Transverse colon (tissue), 4 donors: ENCODE measurements at regions not wholly inside any gene's neighbourhood (a gene's known extent, or its start where the extent isn't known, plus 50 kb on each side); places are given as distances from the start of the nearest gene placed in this dataset.

Experiments used
- DNase-seq: peaks from one replicate; pipeline ENCODE4 v3.0.0-alpha.2; 2019
- H3K27ac ChIP-seq, 4 donors: fragments of 200-600 bp; sonication (generic); 2 replicates each; pipeline ENCODE4 v1.5.1; 2016 to 2018; ENCODE audit warnings: inconsistent platforms in 4 of 4
- H3K27me3 ChIP-seq: fragments of 200-600 bp; sonication (generic); 2 replicates; pipeline ENCODE4 v1.5.1; 2017; ENCODE audit warnings: inconsistent platforms
- H3K36me3 ChIP-seq, 4 donors: fragments of 200-600 bp; sonication (generic); 2 replicates each; pipeline ENCODE4 v1.5.1; 2017 to 2019; ENCODE audit warnings: inconsistent platforms in 4 of 4
- H3K4me1 ChIP-seq, 4 donors: fragments of 200-600 bp; sonication (generic); 2 replicates each; pipeline ENCODE4 v1.5.1; 2017 to 2020; ENCODE audit warnings: inconsistent platforms in 4 of 4
- H3K4me3 ChIP-seq, 4 donors: fragments of 200-600 bp; sonication (generic); 1 replicate in 1 of 4; 2 replicates in 3 of 4; pipeline versions ENCODE4 v1.5.1 to v1.6.1; 2017 to 2019; ENCODE audit warnings: inconsistent platforms in 4 of 4
- H3K9me3 ChIP-seq, 2 donors: fragments of 200-600 bp; sonication (generic); 2 replicates each; pipeline ENCODE4 v1.5.1; 2017 to 2019; ENCODE audit warnings: inconsistent platforms in 2 of 2
- EP300 ChIP-seq: sonication (generic); formaldehyde crosslinking; IDR thresholded peaks from one replicate; pipeline ENCODE4 v1.6.1; 2017; ENCODE audit warnings: antibody characterized with exemption, low read depth
- POLR2A ChIP-seq: fragments of 450-650 bp; IDR thresholded peaks from one replicate; pipeline ENCODE4 v1.6.1; 2016; ENCODE audit warnings: antibody characterized with exemption, mild to moderate bottlenecking, moderate library complexity
- POLR2AphosphoS5 ChIP-seq, 3 donors: sonication (generic); formaldehyde crosslinking; IDR thresholded peaks; one replicate each; pipeline ENCODE4 v1.6.1; 2016; ENCODE audit warnings: antibody characterized with exemption in 3 of 3
- WGBS, 2 donors: methylation state at CpG; one replicate each; pipeline ENCODE4 v1.1.5; 2018; ENCODE audit warnings: low coverage in 1 of 2; 5-methylcytosine and 5-hydroxymethylcytosine counted together
- in situ Hi-C, 4 donors: fragments of 200-750 bp; cut with MboI; loops; one replicate each; pipeline versions ENCODE4 v1.15.0 to v1.15.1; 2017; ENCODE audit warnings: low sequenced_read_pairs in 3 of 4, low pct_ligation_motif_present in 1 of 4, low pct_unique_long_range_greater_than_20kb in 1 of 4
- intact Hi-C: fragments of 100-400 bp; cut with DNase I; formaldehyde crosslinking; loops from one replicate; pipeline ENCODE4 v1.15.1; 2023; ENCODE audit warnings: low total_unique reads
- TF ChIP-seq, protein P1 (sequence below), 5 experiments: fragments of 200-600 bp in 3 of 5; fragments of 450-650 bp in 2 of 5; sonication (generic) in 3 of 5; IDR thresholded peaks; 1 replicate in 2 of 5; 2 replicates in 3 of 5; pipeline ENCODE4 v1.5.1; 2016 to 2017; ENCODE audit warnings: antibody characterized with exemption in 5 of 5, inconsistent platforms in 3 of 5, mild to moderate bottlenecking in 2 of 5, moderate library complexity in 1 of 5

DNA sequence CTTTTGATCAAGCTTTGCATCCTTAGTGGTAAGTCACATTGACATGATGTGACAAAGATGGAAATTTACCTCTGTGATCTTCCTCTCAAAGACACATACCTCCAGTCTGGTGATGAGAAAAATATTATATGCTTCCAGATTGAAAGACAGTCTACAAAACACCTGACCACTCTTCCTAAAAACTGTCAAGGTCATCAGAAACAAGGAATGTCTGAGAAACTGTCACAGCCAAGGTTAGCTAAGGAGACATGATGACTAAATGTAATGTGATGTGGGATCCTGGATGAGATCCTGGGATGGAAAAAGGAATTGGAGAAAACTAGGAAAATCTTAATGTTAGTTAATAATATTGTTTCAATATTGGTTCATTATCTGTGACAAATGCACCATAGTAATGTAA, 226.6 kb upstream of the ST6GAL2 start:
- TF ChIP-seq EP300 (no peak), POLR2A (no peak), POLR2AphosphoS5 (IDR thresholded peaks at IDR 0.05) (no peak)
- TF ChIP-seq, protein P1, sequence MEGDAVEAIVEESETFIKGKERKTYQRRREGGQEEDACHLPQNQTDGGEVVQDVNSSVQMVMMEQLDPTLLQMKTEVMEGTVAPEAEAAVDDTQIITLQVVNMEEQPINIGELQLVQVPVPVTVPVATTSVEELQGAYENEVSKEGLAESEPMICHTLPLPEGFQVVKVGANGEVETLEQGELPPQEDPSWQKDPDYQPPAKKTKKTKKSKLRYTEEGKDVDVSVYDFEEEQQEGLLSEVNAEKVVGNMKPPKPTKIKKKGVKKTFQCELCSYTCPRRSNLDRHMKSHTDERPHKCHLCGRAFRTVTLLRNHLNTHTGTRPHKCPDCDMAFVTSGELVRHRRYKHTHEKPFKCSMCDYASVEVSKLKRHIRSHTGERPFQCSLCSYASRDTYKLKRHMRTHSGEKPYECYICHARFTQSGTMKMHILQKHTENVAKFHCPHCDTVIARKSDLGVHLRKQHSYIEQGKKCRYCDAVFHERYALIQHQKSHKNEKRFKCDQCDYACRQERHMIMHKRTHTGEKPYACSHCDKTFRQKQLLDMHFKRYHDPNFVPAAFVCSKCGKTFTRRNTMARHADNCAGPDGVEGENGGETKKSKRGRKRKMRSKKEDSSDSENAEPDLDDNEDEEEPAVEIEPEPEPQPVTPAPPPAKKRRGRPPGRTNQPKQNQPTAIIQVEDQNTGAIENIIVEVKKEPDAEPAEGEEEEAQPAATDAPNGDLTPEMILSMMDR (IDR thresholded peaks at IDR 0.05): no peak
- Histone ChIP-seq H3K36me3 (no peaks in the 10 kb centered on the region), H3K27me3 (no peaks in the 10 kb centered on the region), H3K4me1 (no peaks in the 10 kb centered on the region), H3K9me3 (no peaks in the 10 kb centered on the region), H3K4me3 (no peak overlapping the region), H3K27ac (no peak overlapping the region)
- DNase-seq: no peak
- intact Hi-C loops: no loop called here
- in situ Hi-C loops: no loop called here

DNA sequence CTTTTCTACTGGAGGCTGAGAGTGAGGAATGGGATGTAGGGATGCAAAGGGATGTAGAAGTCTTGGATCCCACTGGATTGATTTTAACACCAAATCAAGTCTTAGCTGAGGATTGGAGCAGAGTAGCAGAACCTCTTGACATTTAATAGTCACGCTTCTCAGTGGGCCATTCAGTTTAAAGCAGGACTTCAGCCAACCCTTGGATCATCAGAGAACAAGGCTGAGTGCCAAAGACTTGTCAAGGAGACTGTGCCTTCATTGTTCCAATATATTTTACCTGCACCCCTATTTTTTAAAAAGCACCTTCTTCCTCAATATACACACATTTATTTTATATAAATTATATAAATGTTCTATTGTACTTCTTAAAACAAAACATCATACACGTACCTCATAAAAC, 242.4 kb upstream of the ST6GAL2 start:
- in situ Hi-C loops: no loop called here
- WGBS, 2 donors: 78 to 82% methylated on average over 2 of the region's 2 CpGs
- H3K27me3 ChIP-seq: no peaks in the 10 kb centered on the region
- H3K27ac ChIP-seq: no peak overlapping the region
- no peak for DNase-seq
- H3K4me1 ChIP-seq: no peaks in the 10 kb centered on the region
- H3K36me3 ChIP-seq: no peaks in the 10 kb centered on the region
- H3K4me3 ChIP-seq: no peak overlapping the region
- no peaks in the 10 kb centered on the region for H3K9me3 ChIP-seq
- no peak for TF ChIP-seq POLR2A
- TF ChIP-seq, protein P1 (IDR thresholded peaks at IDR 0.05): no peak
- TF ChIP-seq POLR2AphosphoS5 (IDR thresholded peaks at IDR 0.05): no peak
- intact Hi-C loops: no loop called here

DNA sequence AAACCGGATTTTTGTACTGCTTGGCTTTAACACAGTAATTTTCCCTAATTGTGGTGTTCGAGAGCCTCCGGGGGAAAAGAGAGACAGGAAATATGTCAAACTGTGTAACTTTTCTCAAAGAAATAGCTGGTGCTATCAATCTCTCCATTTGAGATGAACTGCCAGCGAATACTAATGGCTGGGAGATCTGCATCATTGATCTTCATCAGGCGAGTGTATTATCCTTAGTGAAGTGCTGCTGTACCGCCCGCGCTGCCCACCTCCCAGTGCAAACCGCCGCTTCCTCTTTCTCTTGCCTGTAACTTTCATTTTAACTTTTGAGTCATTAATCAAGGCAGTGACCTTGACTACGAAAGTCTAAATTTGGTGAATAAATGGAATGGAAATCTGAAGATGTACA, 246.1 kb upstream of the ST6GAL2 start:
- Histone ChIP-seq H3K4me3 (no peak overlapping the region), H3K27me3 (no peaks in the 10 kb centered on the region), H3K4me1 (no peaks in the 10 kb centered on the region), H3K36me3 (no peaks in the 10 kb centered on the region), H3K27ac (no peak overlapping the region), H3K9me3 (no peaks in the 10 kb centered on the region)
- no peak for TF ChIP-seq EP300
- TF ChIP-seq, protein P1 (IDR thresholded peaks at IDR 0.05): no peak
- no peak for TF ChIP-seq POLR2AphosphoS5 (IDR thresholded peaks at IDR 0.05)
- TF ChIP-seq POLR2A: no peak
- 45 to 70% methylated on average over 11 of the region's 11 CpGs for WGBS, 2 donors
- intact Hi-C loops (no loop called here), in situ Hi-C loops (no loop called here)
- no peak for DNase-seq

DNA sequence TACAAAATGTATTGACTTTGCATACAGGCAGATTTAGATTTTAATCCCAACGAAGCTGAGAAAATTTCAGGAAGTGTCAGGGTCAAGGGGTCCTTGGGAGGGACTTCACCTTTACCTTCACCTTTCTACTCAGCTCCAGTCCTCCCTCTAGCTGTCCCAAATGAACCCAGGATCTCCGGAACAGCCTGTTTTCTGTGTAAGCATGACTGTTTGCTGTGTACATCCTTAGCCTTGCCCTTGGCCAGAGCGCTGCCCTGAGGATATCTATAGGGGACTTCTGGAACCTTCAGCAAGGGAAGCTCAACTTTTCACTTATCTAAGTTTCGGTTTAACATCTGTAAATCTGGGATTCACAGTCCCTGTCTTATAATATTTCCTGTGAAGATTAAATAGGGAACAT, 246.8 kb upstream of the ST6GAL2 start:
- Histone ChIP-seq H3K27ac (no peak overlapping the region), H3K27me3 (no peaks in the 10 kb centered on the region), H3K36me3 (no peaks in the 10 kb centered on the region), H3K4me3 (no peak overlapping the region), H3K4me1 (no peaks in the 10 kb centered on the region), H3K9me3 (no peaks in the 10 kb centered on the region)
- TF ChIP-seq POLR2AphosphoS5 (IDR thresholded peaks at IDR 0.05) (no peak), POLR2A (no peak), EP300 (no peak)
- TF ChIP-seq, protein P1 (IDR thresholded peaks at IDR 0.05): no peak
- DNase-seq: no peak
- in situ Hi-C loops (no loop called here), intact Hi-C loops (no loop called here)
- 59 to 69% methylated on average over 2 to 4 of the region's 4 CpGs for WGBS, 2 donors
